PC-9 (cell line): ENCODE measurements at regions not wholly inside any gene's neighbourhood (a gene's known extent, or its start where the extent isn't known, plus 50 kb on each side); places are given as distances from the start of the nearest gene placed in this dataset.

Source experiments
- CTCF ChIP-seq: fragments of 200-600 bp; sonication (generic); conservative IDR thresholded peaks from 2 replicates; pipeline ENCODE4 v1.6.1; 2017; ENCODE audit warnings: mixed run types, antibody characterized with exemption, mild to moderate bottlenecking, moderate library complexity
- EZH2 ChIP-seq: fragments of 200-600 bp; sonication (generic); IDR thresholded peaks from 2 replicates; pipeline ENCODE4 v1.8.0; 2017; ENCODE audit warnings: antibody characterized with exemption, low read depth

GRCh38 chr19:34578173-34578572 is 96.6 kb downstream of the WTIP start:
- TF ChIP-seq CTCF (no peak), EZH2 (no peak)
